K562 (cell line): ENCODE measurements at regions not wholly inside any gene's neighbourhood (a gene's known extent, or its start where the extent isn't known, plus 50 kb on each side); places are given as distances from the start of the nearest gene placed in this dataset.
"Not testable (repeated sequence)": the region's sequence is repeated elsewhere in the genome, so short reads cannot be mapped to it uniquely, and the experiment has no call there.

Experiments
- ATAC-seq: fragments of 200-7000 bp; cut with Tn5 transposase; 3 replicates; pipeline ENCODE4 v1.9.1; 2020; ENCODE audit warnings: moderate library complexity
- BruUV-seq: library from RNA; stranded (reverse); fragments of 400-500 nt; replicated peaks from 2 replicates; lab custom pipeline; 2021; lab: Mats Ljungman, UMichigan
- CTCF ChIA-PET: fragments of 300-600 bp; formaldehyde crosslinking; extraction: SDS; loops from one replicate; lab custom pipeline; 2021; ENCODE audit warnings: low intra/inter-chr PET ratio; lab: Yijun Ruan, JAX
- POLR2A ChIA-PET: fragments of 300-600, 350-650 bp; sonication (Branson Sonifier 250); formaldehyde crosslinking; extraction: SDS; loops from one replicate; lab custom pipeline; 2021; ENCODE audit warnings: antibody characterized with exemption, inconsistent platforms; lab: Yijun Ruan, JAX
- DNase-seq, 4 experiments: peaks; one replicate each; pipeline versions ENCODE4 v3.0.0 to v3.0.0-alpha.2; 2011 to 2018; ENCODE audit warnings: low spot score in 3 of 4, mixed read lengths in 3 of 4; ENCODE audit errors: extremely low read depth in 1 of 4
- FAIRE-seq: peaks from 2 replicates; lab custom pipeline; 2011; peaks lifted over from hg19 to GRCh38; lab: Jason Lieb, UNC
- H2AFZ ChIP-seq: 2 replicates; pipeline ENCODE4 v1.6.0; 2011; ENCODE audit warnings: low read depth, low read length, control low read depth, inconsistent platforms
- H3K27ac ChIP-seq: fragments of 200-600 bp; 3 replicates; pipeline ENCODE4 v1.8.0; 2011; ENCODE audit warnings: low read depth, mild to moderate bottlenecking, control low read depth, inconsistent platforms, low read length, moderate library complexity, mixed read lengths; ENCODE audit errors: extremely low read depth
- H3K27me3 ChIP-seq, 2 experiments: fragments of 300-600 bp in 1 of 2; 2 replicates in 1 of 2; 3 replicates in 1 of 2; pipeline versions ENCODE4 v1.6.0 to v1.8.0; 2011; ENCODE audit warnings: inconsistent platforms in 2 of 2, low read length in 2 of 2, mild to moderate bottlenecking in 1 of 2, mixed read lengths in 1 of 2, moderate library complexity in 1 of 2; ENCODE audit not compliant: control insufficient read depth in 2 of 2, insufficient read depth in 2 of 2
- H3K36me3 ChIP-seq: fragments of 300-600 bp; 3 replicates; pipeline ENCODE4 v1.8.0; 2011; ENCODE audit warnings: mild to moderate bottlenecking, low read length, inconsistent platforms; ENCODE audit not compliant: control insufficient read depth, insufficient read depth
- H3K4me1 ChIP-seq, 2 experiments: fragments of 200-600 bp in 1 of 2; replicated peaks in 1 of 2; 2 replicates in 1 of 2; 3 replicates in 1 of 2; pipeline versions ENCODE4 v1.5.1 to v1.8.0; 2011; ENCODE audit warnings: inconsistent platforms in 2 of 2, low read length in 2 of 2, mild to moderate bottlenecking in 1 of 2, mixed read lengths in 1 of 2, moderate library complexity in 1 of 2; ENCODE audit not compliant: control insufficient read depth in 2 of 2, insufficient read depth in 2 of 2
- H3K4me2 ChIP-seq: 2 replicates; pipeline ENCODE4 v1.6.1; 2011; ENCODE audit warnings: low read length, control low read depth, inconsistent platforms, mixed read lengths; ENCODE audit not compliant: insufficient read depth
- H3K4me3 ChIP-seq: fragments of 200-600 bp; sonication (generic), shearing (Covaris generic); 2 replicates; pipeline ENCODE4 v1.5.1; 2016; ENCODE audit warnings: control low read depth, inconsistent platforms
- H3K79me2 ChIP-seq: fragments of 200-600 bp; 3 replicates; pipeline ENCODE4 v1.8.0; 2011; ENCODE audit warnings: low read length, inconsistent platforms; ENCODE audit not compliant: control insufficient read depth, insufficient read depth
- H3K9ac ChIP-seq, 2 experiments: 2 replicates each; pipeline versions ENCODE4 v1.6.0 to v1.6.1; 2011; ENCODE audit warnings: low read depth in 2 of 2, low read length in 2 of 2, control low read depth in 1 of 2, inconsistent platforms in 1 of 2, mild to moderate bottlenecking in 1 of 2, mixed read lengths in 1 of 2; ENCODE audit not compliant: insufficient read depth in 1 of 2
- H3K9me1 ChIP-seq: one replicate; pipeline ENCODE4 v1.6.0; 2011; ENCODE audit warnings: inconsistent platforms, mild to moderate bottlenecking, low read length, moderate library complexity; ENCODE audit not compliant: control insufficient read depth, insufficient read depth
- H3K9me3 ChIP-seq: replicated peaks from 2 replicates; pipeline ENCODE4 v1.5.1; 2011; ENCODE audit warnings: low read depth, low read length, inconsistent platforms; ENCODE audit not compliant: control insufficient read depth, insufficient read depth
- H4K20me1 ChIP-seq: replicated peaks from 2 replicates; pipeline ENCODE4 v1.6.1; 2011; ENCODE audit warnings: low read length, inconsistent platforms, mixed read lengths; ENCODE audit not compliant: control insufficient read depth, insufficient read depth
- E2F6 ChIP-seq, 2 experiments: IDR thresholded peaks; 2 replicates each; pipeline ENCODE4 v1.6.1; 2011; ENCODE audit warnings: borderline replicate concordance in 1 of 2, control low read depth in 1 of 2, low read depth in 1 of 2, low read length in 1 of 2, mild to moderate bottlenecking in 1 of 2, mixed read lengths in 1 of 2, moderate library complexity in 1 of 2; ENCODE audit not compliant: insufficient read depth in 1 of 2, insufficient read length in 1 of 2, poor library complexity in 1 of 2, severe bottlenecking in 1 of 2; ENCODE audit errors: extremely low read depth in 1 of 2
- POLR2G ChIP-seq: fragments of 200-400 bp; formaldehyde crosslinking; IDR thresholded peaks from 2 replicates; pipeline ENCODE4 v1.6.1; 2017; ENCODE audit warnings: low read depth, mild to moderate bottlenecking, antibody characterized with exemption, low read length, moderate library complexity
- RBFOX2 ChIP-seq: fragments of 200-400 bp; formaldehyde crosslinking; IDR thresholded peaks from 2 replicates; pipeline ENCODE4 v1.6.1; 2017; ENCODE audit warnings: low read depth, mild to moderate bottlenecking, low read length, moderate library complexity
- ZBTB17 ChIP-seq: fragments of 450-650 bp; formaldehyde crosslinking; IDR thresholded peaks from 2 replicates; pipeline ENCODE4 v1.4.0; 2020; ENCODE audit warnings: mild to moderate bottlenecking
- WGBS: fragments of 100-300 bp; shearing (Covaris generic); methylation state at CpG from one replicate; pipeline ENCODE4 v1.1.6; 2016; ENCODE audit warnings: low coverage, mixed read lengths; ENCODE audit not compliant: insufficient coverage; ENCODE audit errors: missing lambda C conversion rate; 5-methylcytosine and 5-hydroxymethylcytosine counted together
- in situ Hi-C: fragments of 300-500 bp; cut with MboI; formaldehyde crosslinking; loops from 4 replicates; pipeline ENCODE4 v1.15.0; 2018; ENCODE audit warnings: inconsistent platforms, mixed read lengths
- intact Hi-C: fragments of 100-400 bp; cut with micrococcal nuclease; formaldehyde crosslinking; loops from 2 replicates; pipeline ENCODE4 v1.14.2; 2022

DNA sequence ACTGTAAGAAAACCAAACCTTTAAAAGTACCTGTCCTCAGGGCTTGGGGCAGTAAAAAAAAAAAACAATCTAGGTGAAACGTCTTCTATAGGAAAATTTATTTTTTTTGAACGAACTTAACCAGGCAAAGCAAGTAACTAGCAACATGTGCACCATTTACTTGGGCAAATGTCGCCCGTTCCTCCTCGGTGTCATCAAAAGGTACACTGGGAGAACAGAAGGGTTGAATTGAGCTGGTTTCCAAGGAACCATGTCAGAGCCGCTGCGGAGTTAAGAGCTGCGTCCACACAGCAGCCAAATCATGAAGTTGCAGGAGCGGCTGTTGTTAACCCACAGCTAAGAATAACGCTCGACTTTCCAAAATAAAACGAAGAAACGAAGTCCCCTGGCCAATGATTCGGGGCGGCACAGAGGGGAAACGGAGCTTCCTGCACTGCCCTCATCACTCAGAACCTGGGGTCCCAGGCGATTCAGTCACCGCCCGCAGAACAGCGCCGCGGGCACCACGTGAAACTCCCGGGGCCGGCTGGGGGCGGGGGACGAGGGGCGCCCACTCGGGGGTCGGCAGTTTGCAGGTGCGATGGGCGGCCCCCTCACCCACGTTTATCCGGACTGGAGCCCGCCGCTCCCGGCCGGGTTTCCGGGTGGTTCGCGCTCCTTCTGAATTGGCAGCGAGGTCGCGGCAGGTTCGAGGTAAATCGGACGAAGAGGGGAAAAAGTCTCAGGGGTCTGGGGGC, 53.6 kb upstream of the PLGLB1 start:
- Histone ChIP-seq H3K4me2 (peak overlapping the region; percentile 52), H3K79me2 (peaks cover 11% of the 10 kb centered on the region), H3K4me3 (peak overlapping the region; percentile 49), H3K9ac (peak overlapping the region; percentile 30 to 93; a peak in 3 of 4 replicates)
- H3K9me1 ChIP-seq, CTCF ChIA-PET, H3K4me1 ChIP-seq, FAIRE-seq, POLR2A ChIA-PET, H3K27ac ChIP-seq, H3K9me3 ChIP-seq, H3K36me3 ChIP-seq, in situ Hi-C loops, H2AFZ ChIP-seq, H4K20me1 ChIP-seq, H3K27me3 ChIP-seq, intact Hi-C loops: not testable (repeated sequence)
- ATAC-seq (peak; percentile 21), DNase-seq (peak; percentile 2 to 30 (median 5))
- WGBS = 3% methylated on average over 16 of the region's 47 CpGs
- TSS peak; percentile 9 for BruUV-seq
- TF ChIP-seq E2F6 (IDR thresholded peaks at IDR 0.05; ENCODE audit: borderline replicate concordance in 1 of 2, extremely low read depth in 1 of 2, insufficient read depth in 1 of 2, insufficient read length in 1 of 2, low read depth in 1 of 2, low read length in 1 of 2, poor library complexity in 1 of 2, severe bottlenecking in 1 of 2) = peak in 1 of 2 experiments; percentile 19

GRCh38 chr2:87075791-87076252, 54.2 kb upstream of the PLGLB1 start:
- Histone ChIP-seq H3K27ac (peak overlapping the region; percentile 64; the same call in 1 of the 3 replicates), H3K9ac (peak overlapping the region; percentile 30 to 93; a peak in 3 of 4 replicates), H3K4me2 (peak overlapping the region; percentile 46; the same call in 1 of the 2 replicates), H3K4me3 (peak overlapping the region; percentile 49), H2AFZ (0 out of 2 replicates have a peak overlapping the region, but pooled peaks have one; percentile 79)
- ATAC-seq = peak; percentile 40
- H3K9me3 ChIP-seq, CTCF ChIA-PET, H3K4me1 ChIP-seq, intact Hi-C loops, POLR2A ChIA-PET, H3K27me3 ChIP-seq, FAIRE-seq, H3K9me1 ChIP-seq, H3K79me2 ChIP-seq, H3K36me3 ChIP-seq, BruUV-seq, in situ Hi-C loops, H4K20me1 ChIP-seq: not testable (repeated sequence)
- DNase-seq = peak in 3 of 4 experiments; percentile 4 to 51 (median 8)
- TF ChIP-seq POLR2G (peak; percentile 20; the same call in 1 of the 2 replicates), RBFOX2 (0 out of 2 replicates have a peak, but pooled peaks have one; percentile 9), E2F6 (IDR thresholded peaks at IDR 0.05; ENCODE audit: borderline replicate concordance in 1 of 2, extremely low read depth in 1 of 2, insufficient read depth in 1 of 2, insufficient read length in 1 of 2, low read depth in 1 of 2, low read length in 1 of 2, poor library complexity in 1 of 2, severe bottlenecking in 1 of 2) (peak in 1 of 2 experiments; percentile 15), ZBTB17 (CRISPR knock-in tag) (peak; percentile 56; the same call in 1 of the 2 replicates)
- WGBS = 0% methylated on average over 15 of the region's 64 CpGs
